ENCODE measurements at regions not wholly inside any gene's neighbourhood (a gene's known extent, or its start where the extent isn't known, plus 50 kb on each side); places are given as distances from the start of the nearest gene placed in this dataset.
"Not testable (repeated sequence)": the region's sequence is repeated elsewhere in the genome, so short reads cannot be mapped to it uniquely, and the experiment has no call there.

DNA sequence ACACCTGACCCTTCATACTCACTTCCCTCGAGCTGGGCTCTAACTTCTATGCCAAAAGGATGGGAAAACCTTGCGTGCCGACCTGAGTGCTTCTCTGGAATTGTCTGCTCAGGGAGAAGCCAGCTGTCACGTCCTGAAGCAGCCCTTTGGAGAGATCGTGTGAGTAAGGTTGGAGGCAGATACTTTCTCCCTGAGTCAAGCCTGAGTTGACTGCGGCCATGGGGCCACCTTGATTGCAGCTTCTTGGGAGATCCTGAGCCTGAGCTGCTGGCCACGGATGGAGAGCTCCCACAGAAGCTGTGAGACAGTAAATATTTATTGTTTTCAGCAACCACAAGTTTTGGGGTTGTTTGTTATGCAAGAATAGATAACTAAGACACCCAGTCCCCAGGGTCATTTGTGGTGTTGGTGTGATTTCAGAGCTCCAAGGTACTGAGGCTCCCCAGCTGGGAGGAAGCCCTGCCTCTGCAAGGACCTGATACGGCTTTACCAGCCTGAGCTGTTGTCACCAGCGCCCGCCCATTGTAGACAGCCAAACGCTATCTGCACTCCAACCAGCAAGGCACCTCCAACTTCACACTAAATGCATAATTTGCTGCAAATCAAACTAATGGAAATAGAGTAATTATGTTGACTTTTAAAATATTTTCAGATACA is 531.6 kb downstream of the PTPRU start:
- no peak for DNase-seq (ENCODE audit: low spot score)

- no peak for DNase-seq (ENCODE audit: low spot score)
Measured at GRCh38 chr1:29767088-29767685, 530.9 kb downstream of the PTPRU start.

DNA sequence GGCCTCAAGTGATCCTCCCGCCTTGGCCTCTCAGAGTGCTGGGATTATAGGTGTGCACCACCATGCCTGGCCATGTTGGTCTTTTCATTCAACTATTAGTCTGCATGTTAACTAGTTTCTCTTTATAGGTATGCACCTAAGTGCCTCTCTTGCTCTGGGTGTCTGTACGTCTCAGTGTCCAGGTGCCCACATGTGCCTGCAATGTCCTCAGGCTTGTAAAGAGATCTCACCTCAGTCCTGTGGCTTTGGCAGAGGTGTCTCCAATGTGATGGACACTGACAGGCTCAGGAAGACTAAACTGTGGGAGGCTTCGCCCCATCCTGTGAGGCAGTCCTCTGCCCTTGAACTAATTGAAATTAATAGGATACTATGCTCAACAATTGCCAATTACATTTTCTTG is 526.3 kb downstream of the PTPRU start:
- no peak for DNase-seq (ENCODE audit: low spot score)

DNA sequence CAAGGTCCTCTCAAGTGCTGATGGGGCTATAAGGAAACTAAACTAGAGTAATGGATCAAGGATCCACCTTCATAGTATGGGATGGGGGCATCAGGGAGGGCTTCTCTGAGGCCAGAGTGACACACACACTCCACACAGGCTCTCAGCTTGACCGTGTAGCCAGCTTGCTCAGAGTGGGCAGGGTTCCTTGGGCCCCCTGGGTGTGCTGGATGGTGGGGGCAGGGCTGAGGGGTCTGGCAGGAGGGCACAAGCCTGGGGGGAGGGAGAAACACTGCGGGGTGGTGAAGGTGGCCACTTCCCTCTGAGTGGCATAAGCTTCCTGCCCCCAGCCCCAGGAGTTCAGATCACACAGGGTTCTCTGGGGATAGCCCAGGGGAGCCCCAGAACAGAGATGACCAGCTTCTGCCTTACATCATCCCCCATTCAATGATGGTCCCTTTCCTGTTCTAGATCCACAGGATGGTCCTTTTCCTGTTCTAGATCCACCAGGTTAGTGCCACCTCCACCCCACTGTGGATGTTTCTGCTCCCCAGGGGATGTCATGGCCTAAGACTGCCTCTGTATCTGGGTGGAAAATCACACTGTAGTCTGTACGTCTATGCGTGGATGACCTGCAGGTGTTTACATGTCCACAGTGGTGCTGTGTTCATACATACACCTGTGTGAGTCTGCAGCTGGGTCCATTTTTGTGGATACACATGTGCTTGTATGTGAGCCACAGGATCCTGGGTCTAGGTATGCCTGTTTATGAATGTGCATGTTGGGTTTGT is 525.0 kb downstream of the PTPRU start:
- no peak for DNase-seq (ENCODE audit: low spot score)

DNA sequence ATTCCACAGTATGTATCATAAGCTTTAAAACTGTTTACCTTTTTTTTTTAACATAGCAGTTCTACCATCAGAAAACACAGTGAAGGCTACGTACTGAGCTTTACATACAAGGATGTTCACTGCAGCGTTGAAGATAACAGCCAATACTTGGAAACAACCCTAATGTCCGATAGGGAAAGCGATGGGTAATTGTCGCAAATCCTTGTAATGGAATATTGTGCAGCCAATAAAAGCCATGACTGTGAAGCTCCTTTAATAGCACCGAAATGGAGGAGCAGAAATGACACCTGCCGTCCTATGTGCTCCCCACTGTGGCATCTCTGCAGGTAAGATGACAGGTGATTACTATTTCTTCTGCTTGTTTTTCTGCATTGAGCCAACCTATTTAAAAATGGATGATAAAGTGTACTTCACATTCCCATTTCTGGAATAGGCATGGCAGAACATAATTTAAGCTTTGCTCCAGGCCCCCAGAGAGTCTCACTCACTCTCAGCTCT is 523.8 kb downstream of the PTPRU start:
- no peak for DNase-seq (ENCODE audit: low spot score)

GRCh38 chr1:29758781-29759499 is 522.6 kb downstream of the PTPRU start:
- DNase-seq (ENCODE audit: low spot score): no peak

GRCh38 chr1:29757866-29758780 is 521.8 kb downstream of the PTPRU start:
- DNase-seq (ENCODE audit: low spot score): no peak

DNA sequence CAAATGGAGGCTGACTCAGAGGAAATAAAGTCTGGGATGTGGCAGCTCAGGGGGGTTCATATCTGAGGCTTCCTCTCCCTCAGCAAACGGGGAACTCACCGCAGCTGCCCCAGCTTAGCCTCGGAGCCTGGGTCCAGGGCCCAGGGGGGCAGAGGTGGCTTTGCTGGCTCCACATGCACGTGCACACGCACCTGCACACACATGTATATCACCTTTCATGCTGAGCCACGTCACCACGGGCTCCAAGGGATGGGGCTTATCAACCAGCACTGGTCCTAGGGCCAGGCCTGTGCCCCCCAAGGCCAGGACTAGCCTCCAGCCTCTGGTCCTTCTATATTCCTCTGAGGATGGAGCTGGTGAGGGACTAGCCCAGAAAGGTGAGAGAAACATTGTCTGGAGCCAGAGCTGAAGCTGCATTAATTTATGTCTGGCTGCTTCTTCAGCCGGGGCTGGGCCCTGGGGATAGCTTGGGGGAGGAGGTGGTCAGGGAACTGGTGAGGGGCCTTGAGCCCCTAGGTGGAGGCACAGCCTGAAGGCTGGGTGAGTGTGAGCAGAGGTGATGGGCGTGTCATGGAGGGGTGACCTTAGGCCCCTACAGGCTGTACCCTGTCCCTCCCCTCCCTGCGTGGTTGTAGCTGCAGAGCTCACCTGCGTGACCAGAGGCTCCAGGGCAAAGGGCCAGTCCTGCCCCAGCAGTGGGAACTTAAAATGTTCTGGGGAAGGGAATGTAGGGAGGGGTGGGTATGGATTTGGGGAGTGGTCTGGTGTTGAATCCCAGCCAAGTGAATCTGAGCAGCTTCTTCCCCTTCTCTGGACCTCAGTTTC is 520.8 kb downstream of the PTPRU start:
- DNase-seq (ENCODE audit: low spot score): no peak

DNA sequence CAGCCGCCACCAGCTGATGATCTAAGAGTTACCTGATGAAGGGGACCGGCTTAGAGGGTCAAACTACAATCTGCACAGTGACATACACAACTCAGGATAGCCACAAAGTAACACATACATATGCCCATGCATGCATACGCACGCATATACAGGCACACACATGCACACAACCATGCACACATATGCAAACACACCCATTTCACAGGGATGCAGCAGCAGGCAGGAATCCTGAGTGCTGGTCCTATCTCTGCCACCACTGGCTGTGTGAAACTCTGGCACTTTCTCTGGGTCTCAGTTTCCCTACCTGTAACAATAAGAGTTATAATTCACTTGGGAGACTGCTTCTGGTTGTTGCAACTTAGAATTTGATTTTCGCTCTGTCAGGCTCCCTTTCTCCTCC is 520.2 kb downstream of the PTPRU start:
- no peak for DNase-seq (ENCODE audit: low spot score)

DNA sequence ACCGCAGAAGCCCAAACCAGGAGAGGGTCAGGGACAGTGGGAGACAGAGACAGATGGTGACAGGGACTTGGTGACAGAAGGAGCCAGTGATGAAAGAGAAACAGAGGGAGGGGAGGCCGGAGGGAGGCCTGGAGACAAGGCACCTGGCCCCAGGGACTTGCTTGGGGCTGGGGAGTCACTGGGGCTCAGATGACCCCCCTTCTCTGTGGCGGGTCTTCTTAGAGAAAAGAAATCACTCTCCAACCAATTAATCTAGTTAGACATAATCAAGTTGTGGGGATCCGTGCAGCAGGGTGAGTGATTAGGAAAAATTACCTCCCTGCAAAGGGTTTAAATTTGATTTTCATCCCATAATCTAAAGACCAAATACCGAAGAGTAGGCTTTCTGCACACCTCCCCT is 519.8 kb downstream of the PTPRU start:
- DNase-seq (ENCODE audit: low spot score): no peak

DNA sequence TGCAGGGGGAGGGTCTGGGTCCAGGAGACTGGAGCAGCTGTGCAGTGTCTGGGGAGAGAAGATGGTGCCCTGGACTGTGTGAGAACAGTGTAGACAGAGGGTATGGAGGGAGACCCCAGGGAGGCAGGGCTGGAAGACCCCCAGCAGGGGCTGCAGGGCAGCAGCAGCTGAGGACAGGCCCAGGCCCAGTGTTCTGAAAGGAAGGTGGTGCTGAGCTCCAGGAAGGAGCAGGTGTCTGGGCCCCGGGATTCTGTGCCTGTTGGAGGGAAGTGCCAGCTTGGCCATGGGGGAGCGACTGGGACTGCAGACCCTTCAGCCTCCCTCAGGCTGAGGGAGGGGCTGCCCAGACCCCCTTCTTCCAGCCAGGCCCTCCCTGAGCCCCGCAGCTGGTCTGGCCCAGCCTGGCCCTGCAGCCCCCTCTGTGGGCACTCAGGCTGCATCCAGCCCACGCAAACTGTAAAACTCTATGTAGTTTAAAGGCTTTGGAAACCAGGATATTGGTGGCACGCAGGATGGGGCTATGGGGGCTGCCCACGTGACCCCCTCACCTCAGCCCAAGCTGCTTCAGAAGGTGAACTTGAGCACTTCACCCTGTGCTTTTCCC is 519.2 kb downstream of the PTPRU start:
- DNase-seq (ENCODE audit: low spot score): not testable (repeated sequence)

- no peak for DNase-seq (ENCODE audit: low spot score)
Measured at GRCh38 chr1:29754573-29755375, 518.5 kb downstream of the PTPRU start.

- DNase-seq (ENCODE audit: low spot score): no peak
Measured at GRCh38 chr1:29753771-29754572, 517.6 kb downstream of the PTPRU start.

- no peak for DNase-seq (ENCODE audit: low spot score)
Measured at GRCh38 chr1:29753244-29753643, 516.9 kb downstream of the PTPRU start.

DNA sequence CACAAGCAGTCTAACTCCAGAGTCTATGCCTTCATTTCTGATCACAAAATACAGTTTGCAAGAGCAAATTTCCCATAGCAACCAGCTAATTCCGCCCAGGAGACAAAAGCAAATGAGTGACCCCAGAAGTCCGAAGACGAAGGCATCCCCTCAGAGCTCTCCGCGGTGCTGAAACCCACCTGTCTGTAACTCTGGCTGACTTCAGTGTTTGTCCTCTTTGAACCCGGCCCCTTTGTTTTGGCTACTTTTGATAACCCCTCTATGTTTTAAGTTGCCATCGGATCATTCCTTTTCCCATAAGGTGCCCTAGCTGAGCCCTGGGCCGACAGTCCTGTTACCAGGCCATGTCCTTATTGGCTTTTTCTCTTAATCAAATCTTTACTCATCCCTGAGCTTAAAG is 515.8 kb downstream of the PTPRU start:
- no peak for DNase-seq (ENCODE audit: low spot score)

DNA sequence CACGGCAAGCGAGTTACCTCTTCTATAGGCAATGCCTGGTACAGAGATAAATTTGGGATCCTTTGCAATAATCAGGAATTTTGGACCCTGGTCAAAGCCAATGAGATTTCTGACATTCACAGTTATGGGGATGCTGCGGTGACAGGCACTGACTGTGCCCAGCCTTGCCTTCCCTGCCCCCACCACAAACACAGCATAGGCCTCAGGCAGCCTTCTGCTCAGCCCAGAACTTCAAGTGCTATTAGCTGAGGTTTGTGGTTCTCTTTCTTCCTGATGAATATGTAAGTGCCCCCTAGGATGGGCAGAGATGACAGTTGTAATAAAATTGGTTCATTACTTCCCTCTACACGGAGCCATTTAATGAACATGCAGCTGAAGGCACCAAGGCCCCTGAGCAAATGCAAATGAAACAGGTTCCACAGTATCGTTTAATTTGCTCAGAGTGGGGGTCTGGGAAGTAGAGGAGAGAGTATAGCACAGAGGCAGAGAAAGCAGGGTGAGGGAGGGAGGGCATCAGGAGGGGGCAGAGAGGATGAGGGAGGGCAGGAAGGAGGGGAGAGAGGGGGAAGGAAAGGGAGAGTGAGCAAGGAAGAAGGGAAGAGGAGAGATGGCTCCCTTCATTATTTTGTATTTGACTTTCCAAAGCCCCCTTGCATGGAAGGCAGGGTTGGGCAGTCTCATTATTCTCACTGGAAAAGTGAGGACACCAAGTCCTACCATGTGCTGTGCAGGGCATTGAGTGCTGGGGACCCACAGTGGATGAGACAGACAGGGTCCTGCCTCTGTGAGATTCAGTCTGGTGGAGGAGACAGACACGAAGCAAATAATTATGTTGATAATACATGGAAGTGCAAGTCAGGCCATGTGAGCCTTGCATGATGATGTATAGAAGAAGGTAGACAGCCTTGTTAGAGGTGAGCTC is 513.0 kb downstream of the PTPRU start:
- DNase-seq (ENCODE audit: low spot score): no peak

DNA sequence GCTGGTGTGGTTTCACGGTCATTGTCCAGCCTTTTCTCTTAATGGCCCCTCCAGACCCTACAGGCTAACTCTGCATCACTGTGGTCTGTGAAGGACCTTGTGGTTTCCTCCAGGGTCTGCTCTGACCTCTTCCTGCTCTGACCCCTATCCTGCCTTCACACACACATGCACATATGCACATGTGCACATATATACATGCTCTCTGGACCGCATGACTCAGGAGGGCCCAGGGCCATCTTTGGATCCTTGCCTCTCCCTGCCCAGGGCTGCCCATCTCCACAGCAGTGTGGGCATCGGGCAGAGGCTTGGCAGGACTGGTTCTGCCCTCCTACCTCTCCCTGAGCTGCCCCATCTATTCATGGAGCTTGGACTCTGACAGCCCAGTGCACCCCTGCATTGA is 510.9 kb downstream of the PTPRU start:
- no peak for DNase-seq (ENCODE audit: low spot score)

All from COLO829 (cell line).